Fibroblast of skin of back (primary cell): ENCODE measurements at regions not wholly inside any gene's neighbourhood (a gene's known extent, or its start where the extent isn't known, plus 50 kb on each side); places are given as distances from the start of the nearest gene placed in this dataset.
A peak's percentile ranks its signal among the peaks of the same experiment; 100 is the strongest.

Source experiments
- DNase-seq: peaks from one replicate; pipeline ENCODE4 v3.0.0-alpha.2; 2013

GRCh38 chr1:55555956-55556725 lies 341.0 kb upstream of the USP24 start:
- DNase-seq = no peak

GRCh38 chr1:55554611-55555010 lies 339.4 kb upstream of the USP24 start:
- DNase-seq = no peak

- no peak for DNase-seq
Observed at GRCh38 chr1:55552636-55553035, 337.5 kb upstream of the USP24 start.

GRCh38 chr1:55547405-55547804 lies 332.2 kb upstream of the USP24 start:
- no peak for DNase-seq

GRCh38 chr1:55546553-55546952 lies 331.4 kb upstream of the USP24 start:
- DNase-seq = no peak

GRCh38 chr1:55544826-55545225 lies 329.7 kb upstream of the USP24 start:
- no peak for DNase-seq

- peak; percentile 97 for DNase-seq
Observed at GRCh38 chr1:55542901-55543504, 327.8 kb upstream of the USP24 start.

GRCh38 chr1:55541296-55541695 lies 326.1 kb upstream of the USP24 start:
- no peak for DNase-seq

GRCh38 chr1:55539652-55540512 lies 324.7 kb upstream of the USP24 start:
- no peak for DNase-seq

GRCh38 chr1:55538428-55538827 lies 323.3 kb upstream of the USP24 start:
- DNase-seq = no peak

GRCh38 chr1:55536545-55536865 lies 321.3 kb upstream of the USP24 start:
- DNase-seq = no peak

GRCh38 chr1:55535724-55536544 lies 320.8 kb upstream of the USP24 start:
- no peak for DNase-seq

- no peak for DNase-seq
Observed at GRCh38 chr1:55534565-55535121, 319.5 kb upstream of the USP24 start.

GRCh38 chr1:55531644-55532043 lies 316.5 kb upstream of the USP24 start:
- no peak for DNase-seq

- no peak for DNase-seq
Observed at GRCh38 chr1:55530749-55531478, 315.8 kb upstream of the USP24 start.

- DNase-seq = no peak
Observed at GRCh38 chr1:55529017-55529416, 313.9 kb upstream of the USP24 start.

GRCh38 chr1:55527831-55528230 lies 312.7 kb upstream of the USP24 start:
- no peak for DNase-seq

GRCh38 chr1:55526716-55527115 lies 311.6 kb upstream of the USP24 start:
- no peak for DNase-seq

GRCh38 chr1:55524006-55524405 lies 308.8 kb upstream of the USP24 start:
- no peak for DNase-seq

GRCh38 chr1:55522982-55523381 lies 307.8 kb upstream of the USP24 start:
- no peak for DNase-seq

- no peak for DNase-seq
Observed at GRCh38 chr1:55522353-55522903, 307.3 kb upstream of the USP24 start.
